GM21390 (cell line): ENCODE measurements at regions not wholly inside any gene's neighbourhood (a gene's known extent, or its start where the extent isn't known, plus 50 kb on each side); places are given as distances from the start of the nearest gene placed in this dataset.
"Not testable (repeated sequence)": the region's sequence is repeated elsewhere in the genome, so short reads cannot be mapped to it uniquely, and the experiment has no call there.

ENCODE experiments used
- ATAC-seq: cut with Tn5 transposase; IDR thresholded peaks from one replicate; pipeline ENCODE4 v1.9.1; 2021; ENCODE audit not compliant: unreplicated experiment

DNA sequence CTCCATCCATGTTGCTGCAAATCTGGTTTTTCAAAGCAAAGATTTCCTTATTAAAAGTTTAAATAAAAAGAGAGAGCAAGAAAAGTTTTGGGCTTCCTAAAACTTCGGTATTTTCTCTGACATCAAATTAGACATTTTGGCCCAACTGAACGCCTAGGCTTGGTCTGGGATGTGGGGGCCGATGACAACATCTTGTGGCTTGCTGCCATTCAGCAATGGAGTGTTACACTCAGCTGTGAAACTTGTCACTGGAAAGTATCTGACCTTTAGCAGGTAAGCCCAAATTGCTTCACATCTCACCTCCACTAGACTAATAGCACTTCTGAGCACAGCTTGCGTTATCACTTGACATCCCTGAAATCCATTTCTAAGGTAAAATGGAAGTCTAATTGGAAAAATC is 320.6 kb downstream of the GATA3 start:
- no peak for ATAC-seq

DNA sequence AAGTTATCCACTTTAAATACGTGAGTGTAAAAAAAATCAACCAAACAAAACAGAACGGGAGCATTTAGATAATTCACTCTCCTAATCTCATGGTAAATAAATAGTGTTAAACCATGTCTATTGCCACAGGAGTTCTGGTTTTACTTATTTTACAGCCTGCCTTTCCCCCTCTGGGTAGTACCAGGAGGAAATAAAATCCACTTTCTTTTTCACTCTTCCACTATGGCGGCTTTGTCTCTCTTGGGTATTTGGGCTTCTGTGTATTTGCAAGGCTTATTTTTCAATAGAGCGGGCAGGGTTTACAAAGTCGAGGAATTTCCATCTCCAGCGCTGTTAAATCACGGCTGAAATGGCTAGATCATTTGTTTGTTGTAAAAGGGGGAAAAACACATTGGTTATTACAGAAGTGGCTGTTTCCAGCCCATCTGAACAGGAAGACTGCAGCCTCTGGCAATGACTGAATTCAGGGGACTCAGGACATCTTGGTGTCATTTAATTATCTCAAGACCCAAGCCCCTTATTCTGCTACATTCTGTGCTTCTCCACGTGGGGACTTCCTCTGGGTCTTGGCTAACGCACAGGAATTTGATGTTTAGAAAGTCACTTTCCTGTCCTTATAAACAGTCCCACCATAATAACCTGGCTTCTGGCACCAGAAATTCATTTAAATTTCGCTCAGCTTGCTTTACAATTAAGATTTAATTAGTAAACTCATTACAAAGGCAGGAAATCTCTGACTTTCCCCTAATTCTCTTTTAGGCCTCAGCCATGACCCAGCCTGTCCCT is 323.9 kb downstream of the GATA3 start:
- no peak for ATAC-seq

DNA sequence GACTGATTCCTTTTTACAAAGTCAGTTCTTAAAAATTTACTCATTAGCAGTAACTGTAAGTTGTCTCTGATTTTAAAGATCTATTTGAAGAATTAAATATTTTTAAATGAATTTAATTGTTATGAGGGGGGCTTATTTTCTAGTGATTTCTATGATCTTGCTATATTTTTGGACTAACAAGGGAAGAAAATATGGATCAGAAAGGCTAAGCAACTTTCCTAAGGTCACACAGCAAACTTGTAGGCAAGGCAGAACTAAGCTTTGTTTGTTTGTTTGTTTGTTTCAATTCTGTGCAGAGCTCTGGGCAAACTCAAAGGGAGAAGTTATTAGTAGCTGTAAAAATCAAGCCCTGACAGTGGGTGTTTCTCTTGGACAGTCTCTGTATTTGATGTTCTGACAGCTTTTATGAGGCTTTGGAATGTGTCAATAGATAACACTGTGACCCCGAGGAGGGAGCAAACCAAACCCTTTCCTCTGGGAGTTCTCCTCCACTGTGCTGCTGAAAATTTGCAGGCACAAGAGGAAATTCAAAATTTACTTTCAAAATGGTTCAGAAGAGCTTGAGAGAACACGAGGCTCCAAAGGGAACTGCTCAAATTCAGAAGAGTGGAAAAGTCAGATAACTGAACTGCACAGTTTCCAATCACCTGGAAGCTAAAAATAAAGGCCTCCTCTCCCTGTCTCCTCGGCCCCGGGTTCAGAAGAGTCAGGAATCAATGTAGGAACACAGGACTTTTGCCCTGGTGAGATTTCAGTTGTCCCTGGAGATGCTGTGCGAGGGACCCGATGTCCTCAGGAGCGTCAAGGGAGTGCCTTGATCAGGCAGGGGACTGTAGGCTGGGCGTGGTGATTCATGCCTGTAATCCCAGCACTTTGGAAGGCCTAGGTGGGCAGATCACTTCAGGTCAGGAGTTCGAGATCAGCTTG is 325.7 kb downstream of the GATA3 start:
- no peak for ATAC-seq

DNA sequence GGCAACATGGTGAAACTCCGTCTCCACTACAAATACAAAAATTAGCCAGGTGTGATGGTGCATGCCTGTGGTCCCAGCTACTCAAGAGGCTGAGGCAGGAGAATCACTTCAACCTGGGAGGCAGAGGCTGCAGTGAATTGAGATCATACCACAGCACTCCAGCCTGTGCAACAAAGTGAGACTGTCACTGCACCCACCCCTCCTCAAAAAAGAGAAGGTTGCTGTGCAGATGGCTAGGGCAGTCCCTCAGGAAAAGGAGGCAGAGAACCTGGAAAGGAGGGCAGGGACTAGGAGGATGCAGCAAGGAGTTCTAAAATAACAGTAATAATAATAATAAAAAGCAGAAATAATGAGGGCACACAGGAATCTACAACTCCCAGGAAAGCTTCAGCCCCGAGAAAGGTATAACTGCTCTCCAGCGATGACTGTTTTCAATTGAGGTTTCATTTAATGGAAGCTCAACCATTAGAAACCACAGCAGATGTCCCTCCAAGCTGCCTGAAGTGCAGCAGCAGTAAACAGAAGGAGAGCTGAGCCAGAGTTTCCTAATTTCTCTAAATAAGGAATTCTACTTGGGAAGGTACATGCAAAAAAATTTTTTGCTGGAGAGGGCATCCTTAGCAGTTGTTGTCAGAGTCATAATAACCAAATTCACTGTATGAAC is 326.5 kb downstream of the GATA3 start:
- ATAC-seq = no peak

DNA sequence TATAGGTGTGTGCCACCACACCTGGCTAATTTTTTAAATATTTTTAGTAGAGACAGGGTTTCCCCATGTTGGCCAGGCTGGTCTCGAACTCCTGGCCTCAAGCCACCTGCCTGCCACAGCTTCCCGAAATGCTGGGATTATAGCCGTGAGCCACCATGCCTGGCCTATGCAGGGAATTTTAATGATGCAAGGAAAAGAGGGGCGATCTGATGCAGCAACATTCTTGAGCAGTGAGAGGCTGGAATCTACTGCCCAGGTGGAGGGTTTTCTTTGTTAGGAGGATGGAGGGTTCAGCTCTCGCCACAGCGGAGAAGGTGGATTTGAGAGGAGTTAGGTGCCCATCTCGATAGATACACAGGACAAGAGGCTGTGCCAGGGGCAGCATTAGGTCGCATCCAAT is 332.3 kb downstream of the GATA3 start:
- no peak for ATAC-seq

DNA sequence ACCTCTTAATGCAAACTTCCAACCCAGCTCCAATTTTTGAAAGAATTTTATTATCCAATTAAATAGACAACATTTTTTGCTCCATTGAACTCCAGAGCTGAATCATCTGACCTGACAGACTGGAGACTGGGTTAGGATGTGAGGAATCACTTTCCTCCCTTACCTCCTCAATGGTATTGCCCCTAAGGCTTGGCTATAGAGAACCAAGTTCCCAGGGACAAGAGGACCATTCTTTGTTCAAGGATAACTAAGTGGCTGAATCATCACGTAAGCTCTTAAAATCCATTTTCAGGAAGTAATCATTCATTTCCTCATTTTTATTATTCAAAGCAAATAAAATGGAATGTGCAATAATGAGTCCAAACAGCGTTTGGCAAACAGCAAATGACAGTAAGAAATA is 335.1 kb downstream of the GATA3 start:
- no peak for ATAC-seq

DNA sequence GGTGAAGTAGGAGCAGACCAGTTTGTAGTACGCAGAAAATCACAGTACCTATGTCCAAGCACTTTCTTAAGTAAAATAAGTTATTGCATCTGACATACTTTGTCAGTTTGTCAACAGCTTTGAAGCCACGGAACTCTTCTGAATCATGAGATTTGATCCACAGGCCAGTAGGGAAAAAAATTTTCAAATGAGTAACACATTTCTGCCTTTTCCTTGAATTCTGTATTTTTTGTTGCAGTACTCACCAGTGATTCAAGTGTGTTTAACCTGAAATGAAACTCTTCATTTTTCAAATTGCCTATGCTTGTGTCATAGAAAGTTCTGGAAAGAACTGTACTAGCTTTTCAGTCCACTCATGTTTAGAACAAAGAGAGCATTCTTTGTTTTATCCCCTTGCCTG is 337.7 kb downstream of the GATA3 start:
- ATAC-seq = no peak

DNA sequence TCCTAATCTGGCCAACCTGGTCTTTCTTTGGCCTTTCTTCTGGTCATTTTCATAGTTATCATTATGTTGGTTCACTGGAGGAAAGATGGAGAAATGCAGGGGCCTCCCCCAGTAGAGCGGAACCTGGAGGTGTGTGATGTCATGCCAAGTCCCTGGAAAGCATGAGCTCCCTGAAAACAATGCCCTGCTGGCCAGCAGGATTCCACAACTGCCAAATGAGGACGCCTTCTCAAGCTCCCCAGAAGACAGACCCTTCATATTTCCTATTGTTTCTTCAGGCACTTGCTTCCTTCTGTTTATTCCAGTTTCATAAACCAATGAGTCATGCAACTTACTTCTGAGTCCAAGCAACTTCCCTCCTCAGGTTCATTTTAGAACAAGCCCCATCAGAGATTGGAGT is 339.0 kb downstream of the GATA3 start:
- ATAC-seq = no peak

DNA sequence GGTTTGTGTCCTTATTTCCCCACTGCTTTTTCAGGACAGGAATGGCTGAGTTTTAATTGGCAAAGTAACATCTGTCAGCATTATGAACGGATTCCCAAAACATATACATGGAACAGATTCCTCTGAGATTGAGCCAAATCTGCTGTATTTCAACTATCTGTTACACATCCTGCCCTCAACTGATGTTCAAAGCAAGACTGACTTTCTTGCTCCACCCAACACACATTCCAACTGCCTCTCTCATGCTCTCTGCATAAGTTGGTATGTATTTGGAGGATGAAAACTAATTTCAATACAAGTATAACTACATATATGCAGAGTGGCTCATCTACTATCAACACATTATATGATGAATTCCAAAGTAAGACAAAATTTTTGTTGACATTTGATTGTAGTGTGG is 342.2 kb downstream of the GATA3 start:
- ATAC-seq = no peak

DNA sequence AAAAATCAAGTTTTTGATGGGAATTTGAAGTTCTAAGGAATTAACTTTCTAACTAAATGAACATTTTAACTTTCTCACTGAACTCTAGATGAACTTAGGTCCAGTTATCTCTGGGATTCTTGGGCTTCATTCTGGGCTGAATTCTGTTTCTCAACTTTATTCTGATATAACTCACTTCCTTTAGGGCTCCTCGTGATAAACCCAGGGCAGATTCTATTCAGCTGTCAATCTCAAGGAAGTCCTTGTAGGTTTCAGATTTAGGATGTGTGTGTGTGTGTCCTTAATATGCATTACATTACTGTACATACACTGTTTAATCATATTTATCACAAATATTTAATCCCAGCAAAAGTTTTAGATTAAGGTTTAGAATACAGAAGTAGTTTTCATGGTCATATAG is 344.3 kb downstream of the GATA3 start:
- ATAC-seq = no peak

DNA sequence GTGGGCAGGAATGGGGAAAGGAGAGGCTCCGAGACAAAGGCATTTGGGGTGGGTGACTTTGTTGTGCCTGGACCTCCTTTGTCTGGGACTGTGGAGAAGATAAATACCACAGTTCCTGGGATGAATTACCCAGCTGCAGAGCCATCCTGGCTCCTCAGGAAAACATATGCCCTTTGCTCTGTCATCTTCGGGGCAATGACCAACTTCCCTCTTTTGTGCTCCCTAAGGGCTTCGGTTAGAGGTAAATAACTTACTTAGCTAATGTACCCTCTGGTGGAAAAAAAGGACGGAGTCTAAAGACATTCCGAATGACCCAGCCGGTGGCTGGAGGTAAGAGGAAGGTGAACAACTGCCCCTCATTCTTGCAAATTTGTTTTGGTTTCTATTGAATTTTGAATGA is 345.7 kb downstream of the GATA3 start:
- no peak for ATAC-seq

DNA sequence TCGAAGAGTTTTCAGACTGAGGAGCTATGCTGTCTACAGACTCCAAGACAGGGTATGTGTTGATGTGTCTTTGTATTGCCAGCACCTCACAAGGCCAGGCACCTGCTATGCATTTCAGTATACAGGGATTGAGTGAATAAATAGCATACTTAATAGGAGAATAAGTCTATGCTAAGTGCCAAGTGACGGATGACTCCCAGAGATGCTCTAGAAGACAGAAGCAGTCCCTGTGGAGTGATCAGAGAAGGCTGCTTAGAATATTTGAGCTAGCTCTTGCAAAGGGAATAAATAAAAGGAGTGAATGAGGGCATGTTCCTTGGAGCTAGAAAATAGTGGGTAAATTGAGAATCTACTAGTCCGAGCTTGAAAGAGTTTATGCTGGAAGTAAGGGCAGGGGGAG is 346.4 kb downstream of the GATA3 start:
- ATAC-seq = no peak

DNA sequence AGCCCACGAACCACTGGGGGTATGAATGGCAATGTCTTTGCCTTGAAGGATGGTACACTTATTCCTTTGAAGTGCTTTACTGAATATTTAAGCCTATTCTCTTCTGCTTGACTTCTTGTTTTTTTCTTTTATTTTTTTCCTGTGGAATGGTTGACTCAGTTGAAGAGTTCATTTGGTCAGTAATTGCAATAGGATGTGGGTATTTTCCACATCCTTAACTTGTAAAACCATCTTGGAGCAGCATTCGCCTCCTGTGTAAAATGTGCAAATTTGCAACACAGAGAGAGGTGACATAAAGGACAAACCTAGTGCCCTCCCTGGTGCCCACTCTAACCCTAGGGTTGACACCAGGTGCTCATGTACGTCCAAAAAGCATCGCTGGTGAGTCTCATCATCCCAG is 347.0 kb downstream of the GATA3 start:
- no peak for ATAC-seq

DNA sequence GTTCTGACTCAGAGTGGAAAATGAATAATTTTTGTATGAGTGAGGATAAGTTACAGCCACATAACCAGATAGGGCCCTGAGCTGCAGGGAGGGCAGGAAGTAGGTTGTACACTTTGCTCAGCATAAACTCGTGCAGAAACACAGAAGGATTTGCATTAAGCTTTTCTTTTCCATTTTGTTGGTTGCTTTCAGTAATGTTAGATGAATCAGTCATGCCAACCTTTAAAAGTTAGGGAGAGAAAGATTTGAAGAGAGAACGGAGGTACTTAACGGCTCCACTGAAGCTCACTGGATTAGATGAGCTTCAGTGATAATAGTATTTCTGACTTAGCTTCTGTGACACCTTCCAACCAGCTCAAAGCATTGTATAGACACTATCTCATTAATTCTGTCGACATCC is 348.1 kb downstream of the GATA3 start:
- no peak for ATAC-seq

DNA sequence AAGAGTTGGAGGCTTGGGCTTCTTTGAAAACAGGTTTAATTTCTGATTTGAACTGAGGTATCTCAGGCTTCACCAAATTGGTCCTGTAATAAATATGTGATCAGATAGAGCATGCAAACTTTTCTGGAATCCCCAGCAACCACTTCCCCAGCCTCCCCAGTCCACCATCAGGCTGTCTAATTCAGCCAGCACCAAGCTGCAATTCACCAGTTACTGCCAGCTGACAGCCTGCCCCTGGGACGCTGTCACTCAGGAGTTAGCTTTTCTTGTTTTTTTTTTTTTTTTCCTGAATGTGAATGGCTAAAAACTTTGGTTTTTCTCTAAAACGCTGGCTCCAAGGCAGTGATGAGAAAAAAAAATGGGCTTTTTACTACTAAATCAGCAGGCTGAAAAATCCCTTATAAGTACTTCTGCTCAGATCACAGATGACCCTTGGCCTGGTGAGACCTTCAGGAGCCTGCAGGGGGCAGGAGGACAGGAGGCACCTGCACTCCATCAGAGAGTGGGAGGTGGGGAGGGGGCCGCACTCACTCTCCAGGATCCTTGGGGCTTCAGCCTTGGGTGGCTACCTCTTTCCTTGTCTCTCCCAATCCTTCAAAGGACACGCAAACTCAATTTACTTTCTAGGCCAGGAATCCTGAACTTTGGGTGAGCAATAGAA is 349.4 kb downstream of the GATA3 start:
- ATAC-seq = no peak

DNA sequence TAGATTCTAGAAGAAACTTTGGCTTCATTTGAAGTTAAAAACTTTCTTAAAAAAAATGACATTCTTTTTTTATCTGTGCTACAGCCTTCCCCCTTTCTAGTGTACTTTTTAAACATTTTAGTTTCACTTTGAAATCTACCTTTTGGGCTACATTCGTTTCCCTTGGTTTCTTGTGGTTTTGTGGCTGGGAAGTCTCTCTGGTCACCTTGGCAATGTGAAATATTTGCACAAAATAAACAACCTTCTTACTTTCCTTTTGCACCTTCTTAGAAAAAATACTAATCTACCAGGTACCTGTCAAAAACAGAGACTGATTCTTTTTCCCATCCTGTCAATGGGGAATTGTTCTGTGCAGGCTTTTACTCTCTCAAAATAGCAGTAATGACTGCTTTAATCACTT is 350.2 kb downstream of the GATA3 start:
- ATAC-seq = peak; percentile 73

DNA sequence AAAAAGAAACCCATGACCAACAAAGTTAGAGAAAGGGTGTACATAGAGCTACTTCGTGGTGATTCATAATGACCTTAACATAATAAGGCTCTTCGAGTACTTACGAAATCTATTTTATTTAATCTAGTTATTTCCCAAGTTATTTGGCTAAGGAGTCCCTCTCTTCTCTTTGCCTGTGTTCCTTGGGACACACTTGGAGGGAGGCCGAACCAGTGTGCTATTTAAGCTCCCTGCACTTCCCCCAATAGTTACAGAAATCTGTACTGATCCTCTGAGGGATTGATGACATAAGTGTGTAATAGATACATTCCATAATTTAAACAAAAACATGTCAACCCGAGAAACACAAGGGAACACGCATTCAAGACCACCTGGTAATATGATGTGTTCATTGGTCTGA is 351.1 kb downstream of the GATA3 start:
- no peak for ATAC-seq

DNA sequence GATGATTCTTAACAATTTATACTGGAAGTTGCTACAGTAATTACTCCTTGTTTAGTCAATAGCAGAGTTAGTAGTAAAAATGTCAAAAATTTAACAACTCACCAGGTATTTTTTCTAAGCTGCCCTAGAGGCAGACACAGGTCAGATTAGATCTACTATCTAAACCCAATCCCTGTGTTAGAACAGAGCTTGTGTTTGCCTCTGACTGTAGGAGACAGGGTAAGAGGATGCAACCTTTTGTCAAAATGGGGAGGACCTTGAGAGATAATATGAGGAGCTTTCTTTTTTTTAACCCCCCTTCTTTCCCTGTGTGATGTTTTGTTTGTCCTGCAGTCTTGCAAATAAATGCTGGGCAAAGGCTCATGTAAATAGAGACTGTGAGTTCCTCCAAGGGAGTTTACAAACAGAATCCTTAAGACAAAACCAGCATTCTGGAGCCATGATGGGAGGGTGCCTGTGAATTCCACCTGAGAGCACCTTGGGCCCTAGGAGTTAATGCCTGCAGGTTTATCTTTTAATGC is 353.1 kb downstream of the GATA3 start:
- no peak for ATAC-seq

DNA sequence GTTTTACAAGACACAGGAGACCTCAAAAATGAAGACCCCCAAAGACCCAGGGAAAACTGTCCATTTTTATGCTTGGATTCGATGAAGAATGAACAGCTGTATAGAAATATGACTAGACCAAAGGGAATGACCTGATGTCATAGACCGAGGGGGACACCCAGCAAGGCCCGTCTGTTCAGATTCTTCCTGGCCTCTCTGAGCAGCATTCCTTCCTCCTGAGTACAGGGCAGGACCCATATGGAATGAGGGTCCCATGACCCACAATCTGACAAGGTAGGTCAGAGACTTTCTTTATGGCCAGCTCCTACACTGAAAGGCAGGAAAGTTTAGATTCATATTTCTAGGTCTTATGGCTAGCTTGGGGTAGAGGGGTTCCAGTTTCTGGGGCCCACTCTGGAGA is 356.0 kb downstream of the GATA3 start:
- no peak for ATAC-seq

DNA sequence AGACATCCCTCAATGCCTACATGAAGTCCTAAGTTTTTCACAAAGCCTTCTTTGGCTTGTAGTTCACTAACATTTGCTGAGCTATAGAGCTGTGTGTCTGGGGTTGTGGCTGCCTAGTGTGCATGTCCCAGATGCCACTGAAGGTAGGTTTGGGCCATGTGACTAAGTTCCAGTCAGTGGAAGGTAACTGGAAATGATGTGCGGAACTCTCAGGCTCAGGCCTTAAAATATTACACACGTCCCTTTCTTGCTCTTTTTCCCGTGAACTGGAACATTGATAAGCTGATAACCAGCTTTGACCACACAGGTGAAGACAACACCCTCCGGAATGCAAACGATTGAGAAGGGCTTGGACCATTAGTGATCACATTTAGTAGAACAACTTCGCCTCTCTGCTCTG is 358.1 kb downstream of the GATA3 start:
- ATAC-seq = no peak

DNA sequence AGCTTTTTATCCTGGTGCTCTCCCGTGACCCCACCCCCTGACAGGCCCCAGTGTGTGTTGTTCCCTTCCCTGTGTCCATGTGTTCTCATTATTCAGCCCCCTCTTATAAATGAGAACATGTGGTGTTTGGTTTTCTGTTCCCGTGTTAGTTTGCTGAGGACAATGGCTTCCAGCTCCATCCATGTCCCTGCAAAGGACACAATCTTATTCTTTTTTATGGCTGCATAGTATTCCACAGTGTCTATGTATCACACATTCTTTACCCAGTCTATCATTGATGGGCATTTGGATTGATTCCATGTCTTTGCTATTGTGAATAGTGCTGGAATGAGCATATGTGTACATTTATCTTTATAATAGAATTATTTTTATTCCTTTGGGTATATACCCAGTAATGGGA is 360.5 kb downstream of the GATA3 start:
- not testable (repeated sequence) for ATAC-seq
